ENCODE measurements at regions not wholly inside any gene's neighbourhood (a gene's known extent, or its start where the extent isn't known, plus 50 kb on each side); places are given as distances from the start of the nearest gene placed in this dataset.

DNA sequence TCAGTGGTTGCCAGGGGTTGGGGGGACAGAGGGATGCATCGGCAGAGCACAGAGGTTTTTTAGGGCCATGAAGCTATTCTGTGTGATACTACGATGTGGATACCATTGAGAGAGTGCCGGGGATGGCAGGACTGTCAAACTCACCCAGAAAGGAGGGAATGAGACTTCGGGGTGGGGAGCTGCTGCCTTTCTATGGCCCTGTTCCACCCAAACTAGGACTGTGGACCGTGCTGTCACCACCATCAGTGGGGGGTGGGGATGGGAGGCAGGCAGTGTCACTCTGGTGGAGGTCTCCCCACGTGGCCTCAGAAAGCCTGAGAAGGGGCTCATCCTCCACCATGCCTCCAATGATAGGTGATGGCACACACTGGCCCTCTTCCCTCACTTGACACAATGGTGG, 146.2 kb downstream of the PTPN20 start:
- no peak for TF ChIP-seq EZH2 (IDR thresholded peaks at IDR 0.05; ENCODE audit: low read length, missing control alignments)
- TF ChIP-seq, protein P1, sequence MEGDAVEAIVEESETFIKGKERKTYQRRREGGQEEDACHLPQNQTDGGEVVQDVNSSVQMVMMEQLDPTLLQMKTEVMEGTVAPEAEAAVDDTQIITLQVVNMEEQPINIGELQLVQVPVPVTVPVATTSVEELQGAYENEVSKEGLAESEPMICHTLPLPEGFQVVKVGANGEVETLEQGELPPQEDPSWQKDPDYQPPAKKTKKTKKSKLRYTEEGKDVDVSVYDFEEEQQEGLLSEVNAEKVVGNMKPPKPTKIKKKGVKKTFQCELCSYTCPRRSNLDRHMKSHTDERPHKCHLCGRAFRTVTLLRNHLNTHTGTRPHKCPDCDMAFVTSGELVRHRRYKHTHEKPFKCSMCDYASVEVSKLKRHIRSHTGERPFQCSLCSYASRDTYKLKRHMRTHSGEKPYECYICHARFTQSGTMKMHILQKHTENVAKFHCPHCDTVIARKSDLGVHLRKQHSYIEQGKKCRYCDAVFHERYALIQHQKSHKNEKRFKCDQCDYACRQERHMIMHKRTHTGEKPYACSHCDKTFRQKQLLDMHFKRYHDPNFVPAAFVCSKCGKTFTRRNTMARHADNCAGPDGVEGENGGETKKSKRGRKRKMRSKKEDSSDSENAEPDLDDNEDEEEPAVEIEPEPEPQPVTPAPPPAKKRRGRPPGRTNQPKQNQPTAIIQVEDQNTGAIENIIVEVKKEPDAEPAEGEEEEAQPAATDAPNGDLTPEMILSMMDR (conservative IDR thresholded peaks at IDR 0.05 in 1 of 2, IDR thresholded peaks at IDR 0.05 in 1 of 2; ENCODE audit: low read depth in 1 of 2, low read length in 2 of 2): no peak

Data from fibroblast of lung (primary cell).